ENCODE measurements at regions not wholly inside any gene's neighbourhood (a gene's known extent, or its start where the extent isn't known, plus 50 kb on each side); places are given as distances from the start of the nearest gene placed in this dataset.

GRCh38 chr7:14962778-14963177 is 60.2 kb upstream of the DGKB start:
- no peak for DNase-seq

- DNase-seq: no peak
Observed at GRCh38 chr7:14960721-14961120, 58.2 kb upstream of the DGKB start.

GRCh38 chr7:14959339-14959738 is 56.8 kb upstream of the DGKB start:
- no peak for DNase-seq

GRCh38 chr7:14954035-14954434 is 51.5 kb upstream of the DGKB start:
- DNase-seq: no peak
